Fibroblast of mammary gland (primary cell): ENCODE measurements at regions not wholly inside any gene's neighbourhood (a gene's known extent, or its start where the extent isn't known, plus 50 kb on each side); places are given as distances from the start of the nearest gene placed in this dataset.
"Not testable (repeated sequence)": the region's sequence is repeated elsewhere in the genome, so short reads cannot be mapped to it uniquely, and the experiment has no call there.

Experiments
- DNase-seq: peaks from one replicate; pipeline ENCODE4 v3.0.0-alpha.2; 2010; ENCODE audit warnings: low read depth
- H3K4me3 ChIP-seq: 2 replicates; pipeline ENCODE4 v1.5.1; 2011; ENCODE audit warnings: low read depth, mild to moderate bottlenecking, low read length, moderate library complexity; ENCODE audit not compliant: control insufficient read depth
- TF ChIP-seq, protein P1 (sequence below): conservative IDR thresholded peaks from 2 replicates; pipeline ENCODE4 v1.5.1; 2011; ENCODE audit warnings: low read depth, low read length, inconsistent platforms; ENCODE audit not compliant: control insufficient read depth, insufficient read depth

DNA sequence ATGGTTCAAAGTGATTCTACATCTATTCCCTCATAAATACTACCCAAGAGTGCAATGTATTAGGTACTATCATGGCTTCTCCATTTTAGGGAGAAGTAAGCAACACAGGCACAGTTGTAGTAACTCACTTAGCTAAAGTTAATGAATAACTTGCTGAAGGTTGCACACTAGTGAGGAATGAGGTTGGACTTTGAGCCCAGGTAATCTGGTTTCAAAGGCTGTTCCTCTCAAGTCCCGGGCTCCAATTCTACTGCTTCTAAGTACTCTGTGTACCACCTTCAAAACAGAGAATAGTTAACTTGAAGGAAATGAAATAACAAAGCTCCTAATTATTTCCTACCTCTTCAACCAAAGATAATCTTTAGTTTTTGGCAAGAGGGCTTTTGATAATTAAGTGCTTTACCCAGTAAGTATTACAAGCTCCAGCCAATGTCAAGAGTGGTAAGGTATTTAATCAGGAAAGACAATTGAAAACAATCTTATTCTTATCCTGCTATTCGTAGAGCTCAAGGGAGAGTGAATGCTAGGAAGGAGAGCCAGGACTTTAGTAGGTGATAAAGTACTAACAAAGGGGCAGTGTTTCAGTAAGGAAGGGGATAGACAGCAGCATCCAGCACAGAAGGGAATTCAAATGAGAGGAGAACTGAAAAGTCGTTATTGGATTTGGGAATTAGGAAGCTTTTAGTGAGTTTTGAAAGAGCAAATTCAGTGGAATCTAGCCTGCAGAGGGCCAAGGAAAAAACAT, 158.2 kb upstream of the PTPRZ1 start:
- no peak for DNase-seq
- H3K4me3 ChIP-seq = no peak overlapping the region
- TF ChIP-seq, protein P1, sequence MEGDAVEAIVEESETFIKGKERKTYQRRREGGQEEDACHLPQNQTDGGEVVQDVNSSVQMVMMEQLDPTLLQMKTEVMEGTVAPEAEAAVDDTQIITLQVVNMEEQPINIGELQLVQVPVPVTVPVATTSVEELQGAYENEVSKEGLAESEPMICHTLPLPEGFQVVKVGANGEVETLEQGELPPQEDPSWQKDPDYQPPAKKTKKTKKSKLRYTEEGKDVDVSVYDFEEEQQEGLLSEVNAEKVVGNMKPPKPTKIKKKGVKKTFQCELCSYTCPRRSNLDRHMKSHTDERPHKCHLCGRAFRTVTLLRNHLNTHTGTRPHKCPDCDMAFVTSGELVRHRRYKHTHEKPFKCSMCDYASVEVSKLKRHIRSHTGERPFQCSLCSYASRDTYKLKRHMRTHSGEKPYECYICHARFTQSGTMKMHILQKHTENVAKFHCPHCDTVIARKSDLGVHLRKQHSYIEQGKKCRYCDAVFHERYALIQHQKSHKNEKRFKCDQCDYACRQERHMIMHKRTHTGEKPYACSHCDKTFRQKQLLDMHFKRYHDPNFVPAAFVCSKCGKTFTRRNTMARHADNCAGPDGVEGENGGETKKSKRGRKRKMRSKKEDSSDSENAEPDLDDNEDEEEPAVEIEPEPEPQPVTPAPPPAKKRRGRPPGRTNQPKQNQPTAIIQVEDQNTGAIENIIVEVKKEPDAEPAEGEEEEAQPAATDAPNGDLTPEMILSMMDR = no peak

- not testable (repeated sequence) for H3K4me3 ChIP-seq, DNase-seq
These were observed 160.0 kb upstream of the PTPRZ1 start for GRCh38 chr7:121712961-121713360.

- no peak for DNase-seq
- H3K4me3 ChIP-seq = no peak overlapping the region
- TF ChIP-seq, protein P1 = no peak
These were observed 175.1 kb upstream of the PTPRZ1 start for GRCh38 chr7:121697731-121698316.

- TF ChIP-seq, protein P1 = no peak
- H3K4me3 ChIP-seq = no peak overlapping the region
- DNase-seq = no peak
These were observed 176.0 kb upstream of the PTPRZ1 start for GRCh38 chr7:121696954-121697353.

DNA sequence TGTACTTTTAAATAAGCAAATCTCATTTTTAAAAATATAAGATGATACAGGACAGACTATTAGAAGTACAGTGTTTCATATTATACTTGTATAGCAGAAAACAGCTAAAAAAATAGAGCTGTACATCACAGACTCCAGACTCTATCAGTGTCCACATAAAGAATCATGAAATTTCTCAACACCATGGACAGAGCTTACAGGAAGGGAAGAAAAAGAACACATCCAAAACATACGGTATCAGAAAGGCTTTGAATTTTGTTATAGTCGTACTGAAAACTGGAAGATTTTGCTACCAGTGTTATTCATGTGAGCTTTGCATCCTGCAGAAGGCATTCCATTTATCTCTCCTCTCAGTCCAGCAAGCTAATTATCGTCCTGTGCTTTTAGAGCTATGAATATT, 183.2 kb upstream of the PTPRZ1 start:
- no peak for DNase-seq
- TF ChIP-seq, protein P1 = no peak
- no peak overlapping the region for H3K4me3 ChIP-seq

DNA sequence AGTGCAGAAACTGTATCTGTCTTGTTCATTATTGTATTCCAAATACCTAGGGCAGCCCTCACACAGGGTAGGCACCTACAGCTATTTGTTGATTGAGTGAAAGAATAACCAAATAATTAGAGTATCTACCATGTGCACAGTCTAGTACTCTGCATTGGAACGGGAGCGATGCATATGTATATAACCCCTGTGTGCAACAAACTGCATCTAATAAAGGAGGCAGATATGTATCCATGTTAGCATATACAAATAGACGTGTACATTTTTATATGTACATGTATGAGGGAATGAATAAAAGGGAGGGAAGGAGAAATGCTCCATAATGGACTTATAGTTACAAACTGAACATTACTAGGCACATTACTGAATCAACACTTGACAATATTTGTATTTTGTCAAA, 191.3 kb upstream of the PTPRZ1 start:
- DNase-seq = no peak
- H3K4me3 ChIP-seq = no peak overlapping the region
- TF ChIP-seq, protein P1 = no peak

GRCh38 chr7:121676168-121676567, 196.8 kb upstream of the PTPRZ1 start:
- TF ChIP-seq, protein P1 = no peak
- no peak for DNase-seq
- H3K4me3 ChIP-seq = no peak overlapping the region

GRCh38 chr7:121674455-121674854, 198.5 kb upstream of the PTPRZ1 start:
- DNase-seq, H3K4me3 ChIP-seq: not testable (repeated sequence)
